Heart left ventricle (tissue), 16 donors: ENCODE measurements at regions not wholly inside any gene's neighbourhood (a gene's known extent, or its start where the extent isn't known, plus 50 kb on each side); places are given as distances from the start of the nearest gene placed in this dataset.
A peak's percentile ranks its signal among the peaks of the same experiment; 100 is the strongest.

Experiments used
- ATAC-seq, 4 donors: fragments of 200-7000 bp; cut with Tn5 transposase; one replicate each; pipeline ENCODE4 v1.9.1; 2020 to 2022; ENCODE audit warnings: moderate library complexity in 4 of 4, mild to moderate bottlenecking in 3 of 4, moderate number of reproducible peaks in 1 of 4
- DNase-seq, 5 donors: peaks; one replicate each; pipeline ENCODE4 v3.0.0-alpha.2; 2020
- H3K27ac ChIP-seq, 12 donors: fragments of 200-600 bp; sonication (generic) in 4 of 12; one replicate each; pipeline versions ENCODE4 v1.5.0 to v1.8.0; 2016 to 2022; ENCODE audit warnings: mild to moderate bottlenecking in 2 of 12
- H3K27me3 ChIP-seq, 9 donors: fragments of 200-600 bp; sonication (generic) in 2 of 9; one replicate each; pipeline versions ENCODE4 v1.5.1 to v1.8.0; 2016 to 2022; ENCODE audit warnings: mild to moderate bottlenecking in 3 of 9
- H3K36me3 ChIP-seq, 9 donors: fragments of 200-600 bp; sonication (generic) in 2 of 9; one replicate each; pipeline versions ENCODE4 v1.5.0 to v1.8.0; 2018 to 2022; ENCODE audit warnings: mild to moderate bottlenecking in 2 of 9
- H3K4me1 ChIP-seq, 12 donors: fragments of 200-600 bp; sonication (generic) in 4 of 12; one replicate each; pipeline versions ENCODE4 v1.5.0 to v1.8.0; 2016 to 2022; ENCODE audit warnings: mild to moderate bottlenecking in 3 of 12
- H3K4me3 ChIP-seq, 12 donors: fragments of 200-600 bp; sonication (generic) in 4 of 12; one replicate each; pipeline versions ENCODE4 v1.5.0 to v1.8.0; 2017 to 2022; ENCODE audit warnings: mild to moderate bottlenecking in 9 of 12, moderate library complexity in 4 of 12
- H3K9me3 ChIP-seq, 12 donors: fragments of 200-600 bp; sonication (generic) in 4 of 12; one replicate each; pipeline versions ENCODE4 v1.5.0 to v1.8.0; 2016 to 2022; ENCODE audit warnings: mild to moderate bottlenecking in 1 of 12
- POLR2A ChIP-seq, 2 donors: fragments of 450-650 bp; IDR thresholded peaks; one replicate each; pipeline ENCODE4 v1.6.1; 2017; ENCODE audit warnings: antibody characterized with exemption in 2 of 2, mild to moderate bottlenecking in 2 of 2, moderate library complexity in 2 of 2
- WGBS, 4 donors: extraction: QIAGEN DNeasy Blood & Tissue Kit in 2 of 4; methylation state at CpG; one replicate each; pipeline versions ENCODE4 v1.1.5 to v1.1.7; 2013 to 2018; 5-methylcytosine and 5-hydroxymethylcytosine counted together
- intact Hi-C, 10 donors: fragments of 100-400 bp; cut with DNase I; formaldehyde crosslinking; loops; one replicate each; pipeline versions ENCODE4 v1.11.1 to v1.14.2; 2022
- TF ChIP-seq, protein P1 (sequence below), 12 donors: fragments of 200-600 bp; sonication (generic) in 4 of 12; IDR thresholded peaks; one replicate each; pipeline versions ENCODE4 v1.5.0 to v1.8.0; 2018 to 2022; ENCODE audit warnings: antibody characterized with exemption in 12 of 12, mild to moderate bottlenecking in 5 of 12
- donor health status: ischemic (EF 13 %, LVEDD 7.1; RV severe dilation, severe dysfunction).
- donor health status: healthy with polysubstance abuse.
- donor health status: DM: no; HTN: yes; CAD: no.
- donor health status: DM: no; HTN: no; CAD: no.
- donor health status: ischemic (EF 25% LVEDD 6.9; RV normal size, moderate dysfunction).
- donor health status: ischemic (EF 25% LVEDD 5.7; RV mildly dilated, moderate dysfunction).
- donor health status: healthy.
- donor health status: DM: yes; HTN: yes; CAD: no.
- donor health status: ischemic (EF 35%, LVEDD 5.7; RV mildly dilated, moderate dysfunction).
- donor health status: nonischemic (EF 11% LVEDD 7.7; RV severe dilation, severe dysfunction).
- donor health status: DM: yes; HTN: yes; CAD: no.
- donor health status: PGD.
- donor health status: ischemic (EF 29% LVEDD 5.4; RV normal size, mild dysfunction).
- donor health status: nonischemic (EF 23%, LVEDD 6.1; RV moderate dilation, normal function).

DNA sequence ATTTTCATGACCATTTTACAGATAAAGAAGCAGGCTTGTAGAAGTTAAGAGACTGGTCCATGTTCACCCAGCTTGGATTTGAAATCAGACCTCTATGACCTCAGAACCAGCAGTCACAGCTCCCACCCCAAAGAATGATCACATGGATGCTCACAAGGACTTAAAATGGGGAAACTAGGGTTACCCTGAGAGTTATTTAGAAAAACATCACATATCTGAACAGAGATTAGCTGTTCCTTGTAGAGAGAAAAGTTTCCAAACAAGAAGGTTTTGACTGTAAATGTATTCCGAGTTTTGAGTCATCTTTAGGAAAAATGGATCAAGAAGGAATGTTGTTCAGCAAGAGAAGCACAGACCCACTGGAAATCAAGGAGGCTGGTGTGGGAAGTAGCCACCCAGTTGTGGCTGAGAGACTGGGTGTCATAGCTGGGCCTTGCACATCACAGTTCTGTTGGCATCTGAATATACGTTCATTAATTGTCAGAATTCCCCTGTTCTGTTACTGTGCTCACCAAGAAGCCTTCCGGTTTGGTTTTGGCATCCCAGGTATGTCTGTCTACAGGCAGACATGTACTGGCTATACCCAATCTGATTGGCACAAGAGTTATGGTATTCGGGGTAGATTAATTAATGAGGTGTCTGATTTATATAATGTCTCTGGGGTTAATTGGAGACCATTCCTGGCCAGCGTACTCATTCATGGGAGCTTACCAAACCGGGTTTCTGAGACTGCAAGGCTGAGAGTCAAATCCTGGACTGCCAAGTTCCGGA is 371.8 kb upstream of the SLC14A2 start:
- peak overlapping the region in 2 of 12 donors; percentile 7 to 54 for H3K27ac ChIP-seq
- H3K9me3 ChIP-seq: no peaks in the 10 kb centered on the region
- no peak for ATAC-seq
- H3K4me3 ChIP-seq: no peak overlapping the region
- DNase-seq: no peak
- intact Hi-C loops: loop anchor here in 2 of 10 donors (10.0 kb wide), 2 partner anchors 61 to 81 kb away; no protein-coding TSS in a partner anchor
- H3K36me3 ChIP-seq: no peaks in the 10 kb centered on the region
- no peak for TF ChIP-seq POLR2A (IDR thresholded peaks at IDR 0.05)
- TF ChIP-seq, protein P1, sequence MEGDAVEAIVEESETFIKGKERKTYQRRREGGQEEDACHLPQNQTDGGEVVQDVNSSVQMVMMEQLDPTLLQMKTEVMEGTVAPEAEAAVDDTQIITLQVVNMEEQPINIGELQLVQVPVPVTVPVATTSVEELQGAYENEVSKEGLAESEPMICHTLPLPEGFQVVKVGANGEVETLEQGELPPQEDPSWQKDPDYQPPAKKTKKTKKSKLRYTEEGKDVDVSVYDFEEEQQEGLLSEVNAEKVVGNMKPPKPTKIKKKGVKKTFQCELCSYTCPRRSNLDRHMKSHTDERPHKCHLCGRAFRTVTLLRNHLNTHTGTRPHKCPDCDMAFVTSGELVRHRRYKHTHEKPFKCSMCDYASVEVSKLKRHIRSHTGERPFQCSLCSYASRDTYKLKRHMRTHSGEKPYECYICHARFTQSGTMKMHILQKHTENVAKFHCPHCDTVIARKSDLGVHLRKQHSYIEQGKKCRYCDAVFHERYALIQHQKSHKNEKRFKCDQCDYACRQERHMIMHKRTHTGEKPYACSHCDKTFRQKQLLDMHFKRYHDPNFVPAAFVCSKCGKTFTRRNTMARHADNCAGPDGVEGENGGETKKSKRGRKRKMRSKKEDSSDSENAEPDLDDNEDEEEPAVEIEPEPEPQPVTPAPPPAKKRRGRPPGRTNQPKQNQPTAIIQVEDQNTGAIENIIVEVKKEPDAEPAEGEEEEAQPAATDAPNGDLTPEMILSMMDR (IDR thresholded peaks at IDR 0.05): no peak
- no peaks in the 10 kb centered on the region for H3K27me3 ChIP-seq
- peaks cover 0 to 29% (median 15%) of the 10 kb centered on the region in 12 donors for H3K4me1 ChIP-seq
- 60 to 72% (median 62%) methylated on average over 7 of the region's 7 CpGs for WGBS, 4 donors

DNA sequence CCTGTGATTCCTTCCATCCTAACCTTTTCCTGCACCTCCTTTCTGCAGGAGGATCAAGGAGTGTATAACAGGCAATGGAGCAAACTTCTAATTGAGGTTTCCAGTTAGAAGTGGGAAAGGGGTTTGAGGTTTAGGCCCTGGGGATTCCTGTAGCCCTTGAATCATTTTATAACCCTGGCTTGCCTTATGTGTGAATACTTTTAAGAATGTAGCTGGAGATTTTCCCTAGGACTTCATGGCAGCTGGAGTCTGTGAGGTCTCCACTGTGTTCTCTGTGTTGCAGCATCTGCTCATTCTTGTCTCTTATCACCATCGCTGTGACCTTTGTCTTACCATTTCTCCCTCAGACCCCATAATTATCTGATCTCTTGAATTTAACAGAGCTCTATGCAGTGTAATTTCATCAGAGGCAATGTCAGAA is 370.2 kb upstream of the SLC14A2 start:
- H3K27ac ChIP-seq: no peak overlapping the region
- H3K36me3 ChIP-seq: no peaks in the 10 kb centered on the region
- TF ChIP-seq POLR2A (IDR thresholded peaks at IDR 0.05): no peak
- DNase-seq: no peak
- peak in 1 of 4 donors; percentile 39 for ATAC-seq
- H3K9me3 ChIP-seq: no peaks in the 10 kb centered on the region
- H3K4me3 ChIP-seq: no peak overlapping the region
- no peaks in the 10 kb centered on the region for H3K27me3 ChIP-seq
- peaks cover 0 to 45% (median 30%) of the 10 kb centered on the region in 12 donors for H3K4me1 ChIP-seq
- 64 to 85% (median 74%) methylated on average over 1 of the region's 1 CpG for WGBS, 4 donors
- intact Hi-C loops: loop anchor here in 2 of 10 donors (10.0 kb wide), 2 partner anchors 60 to 80 kb away; no protein-coding TSS in a partner anchor

DNA sequence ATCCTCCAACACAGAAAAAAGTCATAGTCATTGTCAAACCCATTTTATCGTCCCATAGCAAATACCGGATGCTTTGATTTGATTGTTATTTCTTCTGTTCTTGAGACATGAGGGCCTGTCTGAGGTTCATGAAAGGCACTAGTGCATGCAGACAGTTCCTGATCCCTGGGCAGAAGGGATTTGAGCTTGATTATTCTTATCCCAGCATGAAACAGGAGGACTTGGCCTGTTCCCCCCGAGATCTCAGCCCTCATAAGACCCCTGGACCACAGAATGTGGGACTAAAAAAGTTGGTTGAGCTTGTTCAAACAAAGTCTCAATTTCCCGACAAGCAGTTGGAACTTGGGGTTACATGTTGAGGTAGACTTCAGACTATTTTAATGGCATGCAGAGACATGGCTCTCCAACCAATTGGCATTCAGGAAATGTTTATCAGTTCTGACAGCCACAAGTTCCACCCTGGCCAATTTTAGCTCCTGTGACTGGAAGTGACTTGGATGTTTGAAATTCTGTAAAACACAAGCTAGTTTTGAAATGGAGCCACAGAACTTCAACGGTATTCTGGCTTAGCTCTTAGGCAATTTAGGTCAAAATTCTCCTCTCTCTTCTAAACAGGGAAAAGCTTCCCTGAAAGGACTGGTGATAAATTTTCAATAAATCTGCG is 366.9 kb upstream of the SLC14A2 start:
- Histone ChIP-seq H3K4me3 (no peak overlapping the region), H3K9me3 (no peaks in the 10 kb centered on the region), H3K27me3 (no peaks in the 10 kb centered on the region), H3K27ac (peak overlapping the region; percentile 1 to 89 (median 70)), H3K4me1 (peaks cover 0 to 48% (median 35%) of the 10 kb centered on the region in 12 donors), H3K36me3 (no peaks in the 10 kb centered on the region)
- intact Hi-C loops: loop anchor here in 2 of 10 donors (10.0 kb wide), 2 partner anchors 56 to 76 kb away; no protein-coding TSS in a partner anchor
- DNase-seq: peak in 4 of 5 donors; percentile 49 to 60 (median 56)
- peak; percentile 70 to 93 (median 89) for ATAC-seq
- WGBS, 4 donors: 31 to 40% (median 38%) methylated on average over 6 of the region's 6 CpGs
- no peak for TF ChIP-seq POLR2A (IDR thresholded peaks at IDR 0.05)
- TF ChIP-seq, protein P1 (IDR thresholded peaks at IDR 0.05): no peak

DNA sequence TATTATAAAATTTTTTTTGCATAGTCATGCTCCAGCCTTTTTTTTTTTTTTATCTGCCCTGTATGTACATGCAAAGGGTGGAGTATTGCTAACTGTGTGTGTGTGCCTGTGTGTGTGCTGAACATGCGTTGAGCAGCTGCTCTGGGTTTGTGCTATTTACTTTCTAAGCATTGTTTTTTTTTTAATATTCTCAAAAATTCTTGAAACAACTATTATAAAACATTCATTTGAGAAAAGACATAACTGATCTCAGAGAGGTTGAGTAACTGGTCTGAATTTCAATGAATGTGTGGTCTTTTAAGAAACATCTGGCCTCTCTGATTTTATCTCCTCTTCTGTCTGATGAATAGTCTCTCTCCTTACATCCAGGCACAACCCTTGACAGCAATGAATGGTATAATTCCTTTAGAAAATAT is 366.0 kb upstream of the SLC14A2 start:
- H3K9me3 ChIP-seq: no peaks in the 10 kb centered on the region
- no peaks in the 10 kb centered on the region for H3K36me3 ChIP-seq
- WGBS, 4 donors: 74 to 88% (median 80%) methylated on average over 1 of the region's 1 CpG
- intact Hi-C loops: loop anchor here in 2 of 10 donors (10.0 kb wide), 2 partner anchors 56 to 76 kb away; no protein-coding TSS in a partner anchor
- no peaks in the 10 kb centered on the region for H3K27me3 ChIP-seq
- peak in 1 of 4 donors; percentile 52 for ATAC-seq
- H3K4me3 ChIP-seq: no peak overlapping the region
- H3K27ac ChIP-seq: peak overlapping the region in 11 of 12 donors; percentile 1 to 89 (median 73)
- DNase-seq: no peak
- no peak for TF ChIP-seq POLR2A (IDR thresholded peaks at IDR 0.05)
- TF ChIP-seq, protein P1 (IDR thresholded peaks at IDR 0.05): no peak
- peaks cover 0 to 57% (median 31%) of the 10 kb centered on the region in 12 donors for H3K4me1 ChIP-seq
